Neural progenitor cell (in vitro differentiated cells): ENCODE measurements at regions not wholly inside any gene's neighbourhood (a gene's known extent, or its start where the extent isn't known, plus 50 kb on each side); places are given as distances from the start of the nearest gene placed in this dataset.

Source experiments
- DNase-seq: peaks from one replicate; pipeline ENCODE4 v3.0.0-alpha.2; 2016; ENCODE audit warnings: low spot score
- H2AFZ ChIP-seq: fragments of 200-600 bp; sonication (generic); replicated peaks from 2 replicates; pipeline ENCODE4 v1.6.1; 2016; ENCODE audit warnings: antibody characterized with exemption
- H3F3A ChIP-seq: fragments of 200-600 bp; sonication (generic); 2 replicates; pipeline ENCODE4 v1.6.1; 2016; ENCODE audit warnings: antibody characterized with exemption, low read depth
- H3K27ac ChIP-seq: fragments of 200-600 bp; sonication (generic); 2 replicates; pipeline ENCODE4 v1.5.1; 2016; ENCODE audit warnings: mild to moderate bottlenecking
- H3K27me3 ChIP-seq: fragments of 200-600 bp; sonication (generic); 2 replicates; pipeline ENCODE4 v1.6.1; 2016; ENCODE audit warnings: mild to moderate bottlenecking, moderate library complexity
- H3K36me3 ChIP-seq: fragments of 200-600 bp; sonication (generic); 2 replicates; pipeline ENCODE4 v1.5.1; 2016
- H3K4me1 ChIP-seq: fragments of 200-600 bp; sonication (generic); 2 replicates; pipeline ENCODE4 v1.6.1; 2016; ENCODE audit warnings: mixed run types
- H3K4me2 ChIP-seq: fragments of 200-600 bp; sonication (generic); 2 replicates; pipeline ENCODE4 v1.6.1; 2016
- H3K4me3 ChIP-seq: fragments of 200-600 bp; sonication (generic); 2 replicates; pipeline ENCODE4 v1.5.1; 2016
- H3K79me2 ChIP-seq: fragments of 200-600 bp; sonication (generic); 2 replicates; pipeline ENCODE4 v1.6.1; 2016; ENCODE audit warnings: low read depth
- H3K9ac ChIP-seq: fragments of 200-600 bp; sonication (generic); 2 replicates; pipeline ENCODE4 v1.6.1; 2016
- H3K9me3 ChIP-seq: fragments of 200-600 bp; sonication (generic); 2 replicates; pipeline ENCODE4 v1.5.1; 2016; ENCODE audit warnings: low read depth
- H4K20me1 ChIP-seq: fragments of 200-600 bp; sonication (generic); 2 replicates; pipeline ENCODE4 v1.6.1; 2016; ENCODE audit warnings: low read depth
- H3K27ac Mint-ChIP-seq: 3 replicates; pipeline ENCODE4 v1.8.0; 2021; ENCODE audit warnings: mixed read lengths
- H3K27me3 Mint-ChIP-seq: 2 replicates; pipeline ENCODE4 v1.8.0; 2022; ENCODE audit warnings: low read depth, mild to moderate bottlenecking, inconsistent platforms, moderate library complexity, mixed read lengths; ENCODE audit not compliant: insufficient read depth
- H3K36me3 Mint-ChIP-seq: 3 replicates; pipeline ENCODE4 v1.8.0; 2021; ENCODE audit warnings: mixed read lengths
- H3K4me1 Mint-ChIP-seq: 3 replicates; pipeline ENCODE4 v1.8.0; 2021; ENCODE audit warnings: mixed read lengths
- H3K4me3 Mint-ChIP-seq: 3 replicates; pipeline ENCODE4 v1.8.0; 2021; ENCODE audit warnings: mild to moderate bottlenecking, moderate library complexity, mixed read lengths
- H3K9me3 Mint-ChIP-seq: 3 replicates; pipeline ENCODE4 v1.8.0; 2020; ENCODE audit warnings: mixed read lengths
- EZH2 ChIP-seq: fragments of 200-600 bp; sonication (generic); IDR thresholded peaks from 2 replicates; pipeline ENCODE4 v1.6.1; 2017; ENCODE audit warnings: antibody characterized with exemption, mild to moderate bottlenecking, moderate library complexity
- EZH2phosphoT487 ChIP-seq: fragments of 200-600 bp; sonication (generic); IDR thresholded peaks from 2 replicates; pipeline ENCODE4 v1.6.1; 2017; ENCODE audit warnings: antibody characterized with exemption
- TF ChIP-seq, protein P1 (sequence below): fragments of 200-600 bp; sonication (generic); IDR thresholded peaks from 2 replicates; pipeline ENCODE4 v1.5.1; 2017; ENCODE audit warnings: antibody characterized with exemption, mild to moderate bottlenecking

DNA sequence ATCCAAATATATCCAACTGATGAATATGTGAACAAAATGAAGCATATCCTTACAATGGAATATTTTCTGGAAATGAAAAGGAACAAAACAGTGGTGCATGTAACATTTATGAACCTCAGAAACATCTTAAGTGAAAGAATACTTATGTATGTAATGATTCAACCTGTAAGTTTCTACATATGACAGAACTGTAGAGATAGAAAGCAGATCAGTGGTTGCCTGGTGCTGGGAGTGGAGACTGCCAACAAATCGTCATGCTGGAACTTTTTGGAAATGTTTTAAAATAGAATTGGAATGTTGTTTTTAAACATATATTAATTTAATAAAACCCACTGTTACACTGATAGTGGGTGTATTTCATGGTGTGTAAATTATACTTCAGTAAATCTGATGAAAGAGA lies 667.5 kb downstream of the RAPGEF2 start:
- H3K36me3 Mint-ChIP-seq = no peaks in the 10 kb centered on the region
- peaks cover 4% of the 10 kb centered on the region for H3K9me3 Mint-ChIP-seq
- peaks cover 4% of the 10 kb centered on the region for H3K4me1 Mint-ChIP-seq

DNA sequence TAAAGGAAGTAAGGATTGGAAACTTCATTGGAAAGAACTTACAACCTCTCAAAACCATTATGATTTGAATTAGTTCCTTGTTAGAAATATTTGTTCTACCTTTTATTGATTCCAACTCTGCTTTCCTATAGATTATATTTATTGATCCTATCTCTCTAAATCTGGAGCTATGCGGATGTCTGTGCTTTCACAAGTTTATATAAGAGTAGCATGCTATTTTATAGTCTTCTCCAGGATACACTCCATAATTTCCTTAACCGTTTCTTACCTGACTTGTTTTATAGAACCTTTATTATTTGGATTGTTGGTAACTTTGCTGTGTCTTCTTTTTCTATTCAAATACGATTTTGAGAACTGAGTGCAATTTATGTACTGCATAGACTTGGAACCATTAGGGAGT lies 668.1 kb downstream of the RAPGEF2 start:
- no peaks in the 10 kb centered on the region for H3K36me3 ChIP-seq
- H3K27me3 ChIP-seq = no peaks in the 10 kb centered on the region
- no peaks in the 10 kb centered on the region for H3F3A ChIP-seq

More for the DNA sequence above, 667.5 kb downstream of the RAPGEF2 start:
- no peak for DNase-seq
- Histone ChIP-seq H3K36me3 (no peaks in the 10 kb centered on the region), H2AFZ (no peak overlapping the region), H3K9me3 (no peaks in the 10 kb centered on the region), H4K20me1 (no peaks in the 10 kb centered on the region), H3K9ac (no peak overlapping the region), H3K79me2 (no peaks in the 10 kb centered on the region), H3K4me2 (no peak overlapping the region), H3K4me1 (no peaks in the 10 kb centered on the region), H3K27ac (no peak overlapping the region), H3K4me3 (no peak overlapping the region), H3F3A (no peaks in the 10 kb centered on the region), H3K27me3 (no peaks in the 10 kb centered on the region)
- TF ChIP-seq EZH2phosphoT487 = no peak
- TF ChIP-seq, protein P1, sequence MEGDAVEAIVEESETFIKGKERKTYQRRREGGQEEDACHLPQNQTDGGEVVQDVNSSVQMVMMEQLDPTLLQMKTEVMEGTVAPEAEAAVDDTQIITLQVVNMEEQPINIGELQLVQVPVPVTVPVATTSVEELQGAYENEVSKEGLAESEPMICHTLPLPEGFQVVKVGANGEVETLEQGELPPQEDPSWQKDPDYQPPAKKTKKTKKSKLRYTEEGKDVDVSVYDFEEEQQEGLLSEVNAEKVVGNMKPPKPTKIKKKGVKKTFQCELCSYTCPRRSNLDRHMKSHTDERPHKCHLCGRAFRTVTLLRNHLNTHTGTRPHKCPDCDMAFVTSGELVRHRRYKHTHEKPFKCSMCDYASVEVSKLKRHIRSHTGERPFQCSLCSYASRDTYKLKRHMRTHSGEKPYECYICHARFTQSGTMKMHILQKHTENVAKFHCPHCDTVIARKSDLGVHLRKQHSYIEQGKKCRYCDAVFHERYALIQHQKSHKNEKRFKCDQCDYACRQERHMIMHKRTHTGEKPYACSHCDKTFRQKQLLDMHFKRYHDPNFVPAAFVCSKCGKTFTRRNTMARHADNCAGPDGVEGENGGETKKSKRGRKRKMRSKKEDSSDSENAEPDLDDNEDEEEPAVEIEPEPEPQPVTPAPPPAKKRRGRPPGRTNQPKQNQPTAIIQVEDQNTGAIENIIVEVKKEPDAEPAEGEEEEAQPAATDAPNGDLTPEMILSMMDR = no peak
- no peak for TF ChIP-seq EZH2
- H3K27me3 Mint-ChIP-seq = peaks cover 3% of the 10 kb centered on the region
- H3K4me3 Mint-ChIP-seq = no peak overlapping the region
- no peak overlapping the region for H3K27ac Mint-ChIP-seq

DNA sequence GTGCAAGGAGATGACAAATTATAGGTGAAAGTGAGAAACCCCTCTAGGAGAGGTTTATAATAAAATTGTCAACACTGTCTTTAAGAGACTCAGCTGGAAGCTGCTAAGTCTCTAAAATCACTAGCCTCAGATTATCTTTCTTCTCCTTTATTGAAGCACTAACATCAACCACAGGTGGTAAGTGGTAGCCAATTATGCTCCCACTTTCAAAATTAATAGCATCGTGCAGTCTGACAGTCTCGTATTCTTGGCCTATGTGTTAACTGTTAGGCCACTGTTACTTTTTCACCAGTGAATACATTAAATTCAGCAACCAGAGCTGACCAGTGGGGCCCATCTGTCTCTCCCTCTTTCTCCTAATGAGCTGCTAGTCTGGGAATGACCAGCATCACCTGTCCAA lies 674.1 kb downstream of the RAPGEF2 start:
- Mint-ChIP-seq H3K4me3 (no peak overlapping the region), H3K9me3 (peaks cover 4% of the 10 kb centered on the region), H3K4me1 (peaks cover 17% of the 10 kb centered on the region), H3K27ac (peak overlapping the region; percentile 57), H3K27me3 (peaks cover 3% of the 10 kb centered on the region), H3K36me3 (no peaks in the 10 kb centered on the region)
- no peaks in the 10 kb centered on the region for H3K79me2 ChIP-seq
- no peaks in the 10 kb centered on the region for H3K36me3 ChIP-seq
- no peaks in the 10 kb centered on the region for H4K20me1 ChIP-seq
- no peak overlapping the region for H3K27ac ChIP-seq
- DNase-seq = peak; percentile 3
- TF ChIP-seq EZH2phosphoT487 = no peak
- TF ChIP-seq, protein P1 = no peak
- TF ChIP-seq EZH2 = no peak
- H3K9ac ChIP-seq = no peak overlapping the region
- no peaks in the 10 kb centered on the region for H3K9me3 ChIP-seq
- H3K4me3 ChIP-seq = no peak overlapping the region
- no peak overlapping the region for H2AFZ ChIP-seq
- H3F3A ChIP-seq = no peaks in the 10 kb centered on the region
- no peaks in the 10 kb centered on the region for H3K27me3 ChIP-seq
- H3K4me2 ChIP-seq = no peak overlapping the region
- H3K4me1 ChIP-seq = peaks cover 9% of the 10 kb centered on the region

More for the DNA sequence above, 668.1 kb downstream of the RAPGEF2 start:
- peaks cover 3% of the 10 kb centered on the region for H3K27me3 Mint-ChIP-seq
- H3K27ac Mint-ChIP-seq = no peak overlapping the region
- Histone ChIP-seq H3K4me1 (no peaks in the 10 kb centered on the region), H3K79me2 (no peaks in the 10 kb centered on the region), H2AFZ (no peak overlapping the region), H3K9ac (no peak overlapping the region), H3K4me2 (no peak overlapping the region), H3K9me3 (no peaks in the 10 kb centered on the region), H3K27ac (no peak overlapping the region), H3K4me3 (no peak overlapping the region), H4K20me1 (no peaks in the 10 kb centered on the region)
- peaks cover 4% of the 10 kb centered on the region for H3K9me3 Mint-ChIP-seq
- no peak overlapping the region for H3K4me3 Mint-ChIP-seq
- peaks cover 4% of the 10 kb centered on the region for H3K4me1 Mint-ChIP-seq
- no peak for TF ChIP-seq EZH2
- no peak for TF ChIP-seq EZH2phosphoT487
- TF ChIP-seq, protein P1 = no peak
- no peaks in the 10 kb centered on the region for H3K36me3 Mint-ChIP-seq
- DNase-seq = no peak
